IgD-negative memory B cell (primary cell): ENCODE measurements at regions not wholly inside any gene's neighbourhood (a gene's known extent, or its start where the extent isn't known, plus 50 kb on each side); places are given as distances from the start of the nearest gene placed in this dataset.

Source experiments
- H3K27ac Mint-ChIP-seq, 3 donors: one replicate each; pipeline ENCODE4 v1.8.0; 2020 to 2022; ENCODE audit warnings: mild to moderate bottlenecking in 3 of 3, mixed read lengths in 3 of 3, moderate library complexity in 1 of 3
- H3K27me3 Mint-ChIP-seq: one replicate; pipeline ENCODE4 v1.8.0; 2021; ENCODE audit warnings: mixed read lengths
- H3K36me3 Mint-ChIP-seq: one replicate; pipeline ENCODE4 v1.8.0; 2020; ENCODE audit warnings: mild to moderate bottlenecking, mixed read lengths
- H3K4me1 Mint-ChIP-seq, 3 donors: one replicate each; pipeline ENCODE4 v1.8.0; 2020 to 2022; ENCODE audit warnings: mixed read lengths in 3 of 3, mild to moderate bottlenecking in 1 of 3
- H3K4me3 Mint-ChIP-seq, 4 donors: one replicate each; pipeline ENCODE4 v1.8.0; 2020 to 2022; ENCODE audit warnings: mild to moderate bottlenecking in 4 of 4, mixed read lengths in 4 of 4, moderate library complexity in 3 of 4
- H3K9me3 Mint-ChIP-seq, 3 donors: one replicate each; pipeline ENCODE4 v1.8.0; 2020 to 2021; ENCODE audit warnings: mixed read lengths in 3 of 3, mild to moderate bottlenecking in 1 of 3

DNA sequence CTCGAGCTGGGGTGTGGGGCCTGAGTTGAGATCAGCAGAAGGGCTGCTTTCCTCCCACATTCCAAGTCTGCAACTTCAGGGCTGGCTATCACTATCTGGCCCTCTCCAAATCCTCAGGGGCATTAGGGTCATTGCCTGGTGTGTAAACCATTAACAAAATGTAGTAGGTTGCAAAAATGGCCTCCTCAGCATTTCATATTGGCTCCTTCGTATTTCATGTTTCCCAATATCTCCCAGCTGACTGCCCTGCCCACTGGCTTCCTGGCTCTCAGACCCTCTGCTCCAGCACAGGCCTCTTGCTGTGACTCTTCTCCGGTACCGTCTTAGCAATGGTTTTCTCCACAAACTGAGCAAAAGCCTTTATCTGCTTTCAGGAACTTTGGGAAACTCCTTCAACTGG lies 113.8 kb downstream of the GADD45G start:
- Mint-ChIP-seq H3K4me1 (peaks cover 0 to 3% (median 2%) of the 10 kb centered on the region in 3 donors), H3K36me3 (no peaks in the 10 kb centered on the region), H3K27ac (no peak overlapping the region), H3K4me3 (no peak overlapping the region), H3K27me3 (no peaks in the 10 kb centered on the region), H3K9me3 (no peaks in the 10 kb centered on the region)

- Mint-ChIP-seq H3K9me3 (no peaks in the 10 kb centered on the region), H3K27me3 (no peaks in the 10 kb centered on the region), H3K27ac (no peak overlapping the region), H3K4me3 (no peak overlapping the region), H3K36me3 (no peaks in the 10 kb centered on the region), H3K4me1 (peaks cover 0 to 3% (median 2%) of the 10 kb centered on the region in 3 donors)
Observed at GRCh38 chr9:89719202-89719601, 114.4 kb downstream of the GADD45G start.

DNA sequence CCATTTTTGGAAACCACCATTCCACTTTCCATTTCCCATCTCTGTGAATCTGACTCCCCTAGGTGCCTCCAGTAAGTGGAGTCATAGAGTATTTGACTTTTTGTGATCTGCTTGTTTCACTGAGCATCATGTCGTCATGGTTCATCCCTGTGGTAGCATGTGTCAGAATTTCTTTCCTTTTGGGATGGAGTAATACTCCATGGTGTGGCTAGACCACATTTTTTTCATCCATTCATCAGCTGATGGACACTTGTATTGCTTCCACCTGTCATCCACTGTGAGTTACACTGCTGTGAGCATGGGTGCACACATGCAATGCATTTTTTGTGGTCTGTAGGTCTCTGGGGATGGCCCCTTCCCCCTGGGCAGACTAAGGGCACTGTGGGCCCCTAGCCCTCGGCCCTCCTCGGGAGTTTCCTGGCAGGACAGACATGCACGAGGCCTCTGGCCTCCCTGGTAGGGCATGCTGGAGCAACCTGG lies 115.9 kb downstream of the GADD45G start:
- Mint-ChIP-seq H3K27ac (peak overlapping the region in 1 of 3 donors; percentile 32), H3K4me1 (peaks cover 0 to 3% (median 3%) of the 10 kb centered on the region in 3 donors), H3K4me3 (no peak overlapping the region), H3K27me3 (no peaks in the 10 kb centered on the region), H3K36me3 (no peaks in the 10 kb centered on the region), H3K9me3 (no peaks in the 10 kb centered on the region)

DNA sequence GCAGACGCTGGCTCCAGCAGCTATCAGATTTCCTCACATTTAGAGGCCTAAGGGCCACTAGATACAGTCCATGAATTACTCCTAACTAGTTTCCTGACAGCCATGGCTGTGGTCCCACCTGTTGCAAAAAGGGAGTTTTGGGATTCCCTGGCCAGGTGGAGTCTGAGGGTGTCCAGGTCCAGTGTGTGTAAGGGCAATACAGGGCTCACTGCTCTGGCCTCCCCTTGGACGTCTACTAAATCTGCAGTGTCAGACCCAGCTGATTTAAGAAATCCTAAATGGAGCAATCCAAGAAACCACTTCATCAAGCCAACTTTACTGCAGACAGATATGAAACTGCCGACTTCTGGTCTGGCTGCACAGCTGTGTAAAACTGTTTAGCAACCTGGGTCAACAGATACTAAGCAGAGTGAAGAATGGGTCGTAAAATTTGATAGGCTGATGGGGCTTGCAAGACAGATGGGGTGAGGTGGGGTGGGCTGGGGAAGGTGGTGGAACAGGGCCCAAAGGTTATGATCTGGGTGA lies 116.4 kb downstream of the GADD45G start:
- no peaks in the 10 kb centered on the region for H3K36me3 Mint-ChIP-seq
- no peaks in the 10 kb centered on the region for H3K27me3 Mint-ChIP-seq
- peaks cover 0 to 3% (median 3%) of the 10 kb centered on the region in 3 donors for H3K4me1 Mint-ChIP-seq
- H3K9me3 Mint-ChIP-seq = no peaks in the 10 kb centered on the region
- no peak overlapping the region for H3K4me3 Mint-ChIP-seq
- peak overlapping the region in 1 of 3 donors; percentile 32 for H3K27ac Mint-ChIP-seq

- H3K36me3 Mint-ChIP-seq = no peaks in the 10 kb centered on the region
- H3K9me3 Mint-ChIP-seq = no peaks in the 10 kb centered on the region
- H3K4me1 Mint-ChIP-seq = peaks cover 0 to 3% (median 0%) of the 10 kb centered on the region in 3 donors
- no peak overlapping the region for H3K4me3 Mint-ChIP-seq
- H3K27me3 Mint-ChIP-seq = peaks cover 3% of the 10 kb centered on the region
- H3K27ac Mint-ChIP-seq = peak overlapping the region in 1 of 3 donors; percentile 32
Observed at GRCh38 chr9:89721971-89722530, 117.2 kb downstream of the GADD45G start.

DNA sequence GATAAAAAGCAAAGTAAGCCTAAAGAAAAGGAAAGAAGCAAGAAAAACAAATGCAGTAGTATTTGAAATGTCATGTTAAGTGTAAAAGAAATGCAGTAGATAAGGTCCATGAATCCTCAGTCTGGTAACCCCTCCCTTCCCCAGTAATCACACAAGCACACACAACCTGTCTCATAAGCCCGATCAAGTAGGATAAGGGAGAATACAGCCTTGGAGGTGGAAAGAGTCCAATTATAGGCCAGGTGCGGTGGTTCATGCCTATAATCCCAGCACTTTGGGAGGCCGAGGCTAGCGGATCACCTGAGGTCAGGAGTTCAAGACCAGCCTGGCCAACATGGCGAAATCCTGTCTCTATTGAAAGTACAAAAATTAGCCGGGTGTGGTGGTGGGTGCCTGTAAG lies 117.9 kb downstream of the GADD45G start:
- no peak overlapping the region for H3K4me3 Mint-ChIP-seq
- no peaks in the 10 kb centered on the region for H3K9me3 Mint-ChIP-seq
- peak overlapping the region in 2 of 3 donors; percentile 0 to 33 for H3K27ac Mint-ChIP-seq
- no peaks in the 10 kb centered on the region for H3K36me3 Mint-ChIP-seq
- peaks cover 0 to 3% (median 0%) of the 10 kb centered on the region in 3 donors for H3K4me1 Mint-ChIP-seq
- peaks cover 3% of the 10 kb centered on the region for H3K27me3 Mint-ChIP-seq

- H3K27ac Mint-ChIP-seq = no peak overlapping the region
- H3K4me1 Mint-ChIP-seq = peaks cover 0 to 3% (median 0%) of the 10 kb centered on the region in 3 donors
- H3K36me3 Mint-ChIP-seq = no peaks in the 10 kb centered on the region
- peaks cover 3% of the 10 kb centered on the region for H3K27me3 Mint-ChIP-seq
- H3K4me3 Mint-ChIP-seq = no peak overlapping the region
- no peaks in the 10 kb centered on the region for H3K9me3 Mint-ChIP-seq
Observed at GRCh38 chr9:89723469-89724100, 118.8 kb downstream of the GADD45G start.

- H3K4me3 Mint-ChIP-seq = no peak overlapping the region
- H3K9me3 Mint-ChIP-seq = no peaks in the 10 kb centered on the region
- peaks cover 0 to 3% (median 0%) of the 10 kb centered on the region in 3 donors for H3K4me1 Mint-ChIP-seq
- no peak overlapping the region for H3K27ac Mint-ChIP-seq
- peaks cover 3% of the 10 kb centered on the region for H3K27me3 Mint-ChIP-seq
- no peaks in the 10 kb centered on the region for H3K36me3 Mint-ChIP-seq
Observed at GRCh38 chr9:89724659-89725058, 119.8 kb downstream of the GADD45G start.

GRCh38 chr9:89725271-89725670 lies 120.5 kb downstream of the GADD45G start:
- Mint-ChIP-seq H3K4me3 (no peak overlapping the region), H3K27ac (no peak overlapping the region), H3K36me3 (no peaks in the 10 kb centered on the region), H3K4me1 (peaks cover 0 to 3% (median 0%) of the 10 kb centered on the region in 3 donors), H3K9me3 (no peaks in the 10 kb centered on the region), H3K27me3 (peaks cover 3% of the 10 kb centered on the region)

GRCh38 chr9:89729954-89730530 lies 125.2 kb downstream of the GADD45G start:
- H3K27me3 Mint-ChIP-seq = peaks cover 4% of the 10 kb centered on the region
- no peak overlapping the region for H3K4me3 Mint-ChIP-seq
- H3K4me1 Mint-ChIP-seq = peaks cover 0 to 9% (median 8%) of the 10 kb centered on the region in 3 donors
- no peak overlapping the region for H3K27ac Mint-ChIP-seq
- no peaks in the 10 kb centered on the region for H3K9me3 Mint-ChIP-seq
- H3K36me3 Mint-ChIP-seq = no peaks in the 10 kb centered on the region

DNA sequence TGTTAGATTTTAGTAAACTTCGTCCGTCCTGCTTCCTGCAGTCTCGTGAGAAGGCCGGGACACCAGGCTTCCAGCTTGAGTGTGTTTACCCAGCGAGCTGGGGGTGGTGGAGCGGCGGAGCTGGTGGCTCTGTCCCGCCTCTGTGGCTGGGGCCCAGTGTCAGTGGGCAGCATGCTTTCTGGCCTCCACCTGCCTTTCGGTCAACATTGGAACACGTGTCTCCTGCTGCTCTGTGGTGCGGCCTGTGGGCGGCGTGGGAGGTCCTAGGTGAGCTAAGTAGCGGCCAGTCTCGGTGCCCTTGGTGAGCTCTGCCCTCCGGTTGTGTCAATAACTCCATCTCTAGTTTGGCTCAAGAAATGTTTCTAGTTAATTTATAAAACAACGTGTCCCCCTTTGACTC lies 125.9 kb downstream of the GADD45G start:
- H3K36me3 Mint-ChIP-seq = no peaks in the 10 kb centered on the region
- no peak overlapping the region for H3K27ac Mint-ChIP-seq
- H3K27me3 Mint-ChIP-seq = peaks cover 4% of the 10 kb centered on the region
- no peaks in the 10 kb centered on the region for H3K9me3 Mint-ChIP-seq
- H3K4me3 Mint-ChIP-seq = no peak overlapping the region
- peaks cover 0 to 8% (median 6%) of the 10 kb centered on the region in 3 donors for H3K4me1 Mint-ChIP-seq

DNA sequence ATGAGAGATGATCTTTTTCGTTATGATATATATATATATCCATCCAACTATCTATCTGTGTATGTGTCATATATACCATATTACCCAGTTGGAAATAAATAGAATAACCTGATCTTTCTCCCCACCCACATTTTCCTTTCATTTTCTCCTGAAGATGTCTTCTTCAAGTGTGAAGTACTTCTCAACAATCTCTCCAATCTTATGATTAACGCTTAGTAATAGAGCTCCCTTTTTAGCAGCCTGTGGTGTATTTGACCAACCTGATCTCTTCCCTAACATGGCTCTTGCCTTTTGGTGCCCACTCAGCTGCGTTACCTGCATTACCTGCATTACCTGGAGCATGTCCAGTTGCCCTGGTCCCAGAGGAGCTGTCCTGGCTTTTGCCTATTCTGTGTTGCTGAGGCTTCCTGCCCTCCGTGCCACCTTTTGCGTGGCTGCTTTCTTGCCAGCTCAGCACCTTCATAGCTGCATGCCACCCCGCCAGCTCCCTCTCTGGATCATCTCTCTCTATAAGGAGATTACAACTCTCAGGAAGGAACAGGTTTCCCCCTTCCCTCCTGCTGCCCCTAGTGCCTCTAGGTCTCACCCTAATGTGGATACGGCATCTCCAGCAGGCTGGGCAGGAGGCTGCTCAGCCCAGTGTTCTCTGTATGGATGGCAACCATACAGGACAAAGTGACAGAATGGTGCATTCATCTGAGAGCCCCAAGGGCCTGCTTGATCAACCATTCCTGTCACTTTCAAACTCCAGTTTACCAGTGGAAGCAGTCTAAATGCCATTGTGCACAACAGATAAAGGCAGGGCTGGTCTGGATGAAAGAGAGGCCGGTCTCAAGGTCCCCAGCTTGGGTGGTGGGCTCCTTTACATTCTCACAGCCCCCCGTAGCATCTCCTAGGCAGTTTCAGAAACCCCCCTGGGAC lies 126.7 kb downstream of the GADD45G start:
- peak overlapping the region in 1 of 4 donors; percentile 69 for H3K4me3 Mint-ChIP-seq
- H3K36me3 Mint-ChIP-seq = no peaks in the 10 kb centered on the region
- H3K9me3 Mint-ChIP-seq = no peaks in the 10 kb centered on the region
- peaks cover 0 to 8% (median 6%) of the 10 kb centered on the region in 3 donors for H3K4me1 Mint-ChIP-seq
- H3K27ac Mint-ChIP-seq = no peak overlapping the region
- H3K27me3 Mint-ChIP-seq = peaks cover 3% of the 10 kb centered on the region

GRCh38 chr9:89732295-89732938 lies 127.6 kb downstream of the GADD45G start:
- H3K27ac Mint-ChIP-seq = no peak overlapping the region
- H3K4me1 Mint-ChIP-seq = peaks cover 0 to 8% (median 6%) of the 10 kb centered on the region in 3 donors
- no peaks in the 10 kb centered on the region for H3K9me3 Mint-ChIP-seq
- H3K36me3 Mint-ChIP-seq = no peaks in the 10 kb centered on the region
- H3K27me3 Mint-ChIP-seq = peaks cover 2% of the 10 kb centered on the region
- peak overlapping the region in 1 of 4 donors; percentile 69 for H3K4me3 Mint-ChIP-seq

DNA sequence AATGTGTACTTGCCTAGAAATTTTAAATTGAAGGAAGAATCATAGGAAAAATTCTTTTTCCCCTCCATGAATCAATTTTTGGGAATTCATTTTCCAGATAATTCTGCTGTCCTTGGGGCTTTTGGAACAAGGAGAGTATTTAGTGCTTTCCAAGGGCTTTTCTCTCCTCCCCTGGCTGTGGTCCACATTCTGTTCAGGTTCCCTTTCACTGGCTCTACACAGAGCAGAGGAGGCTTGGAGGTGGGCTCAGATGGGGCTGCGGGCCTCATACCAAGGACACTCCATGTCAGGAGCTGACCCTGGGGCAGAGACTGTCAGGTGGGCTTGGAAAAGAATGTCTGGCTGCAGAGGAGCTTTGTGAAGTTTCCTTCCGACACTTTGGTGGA lies 128.1 kb downstream of the GADD45G start:
- H3K4me3 Mint-ChIP-seq = peak overlapping the region in 1 of 4 donors; percentile 12
- peaks cover 0 to 9% (median 6%) of the 10 kb centered on the region in 3 donors for H3K4me1 Mint-ChIP-seq
- H3K27me3 Mint-ChIP-seq = peaks cover 2% of the 10 kb centered on the region
- H3K36me3 Mint-ChIP-seq = no peaks in the 10 kb centered on the region
- peak overlapping the region in 1 of 3 donors; percentile 40 for H3K27ac Mint-ChIP-seq
- no peaks in the 10 kb centered on the region for H3K9me3 Mint-ChIP-seq
